ENCODE measurements at regions not wholly inside any gene's neighbourhood (a gene's known extent, or its start where the extent isn't known, plus 50 kb on each side); places are given as distances from the start of the nearest gene placed in this dataset.
A peak's percentile ranks its signal among the peaks of the same experiment; 100 is the strongest.
"Not testable (repeated sequence)": the region's sequence is repeated elsewhere in the genome, so short reads cannot be mapped to it uniquely, and the experiment has no call there.

GRCh38 chr17:14427900-14428647 lies 127.2 kb downstream of the HS3ST3B1 start:
- Mint-ChIP-seq H3K27me3 (ENCODE audit: low read depth in 3 of 3) (peaks cover 0 to 4% (median 1%) of the 10 kb centered on the region in 3 donors), H3K36me3 (no peaks in the 10 kb centered on the region), H3K4me3 (no peak overlapping the region), H3K27ac (no peak overlapping the region), H3K4me1 (peaks cover 18% of the 10 kb centered on the region), H3K9me3 (peaks cover 0 to 3% (median 0%) of the 10 kb centered on the region in 7 donors)
- Histone ChIP-seq H3K27ac (ENCODE audit: low read depth in 1 of 2, low read length in 2 of 2) (no peak overlapping the region), H2AFZ (ENCODE audit: insufficient read depth, low read depth, low read length, poor library complexity, severe bottlenecking) (peak overlapping the region; percentile 2), H3K79me2 (ENCODE audit: insufficient read depth, low read length) (no peaks in the 10 kb centered on the region), H3K9me3 (replicated peaks in 1 of 2; ENCODE audit: control insufficient read depth in 1 of 2, insufficient read depth in 1 of 2, low read length in 2 of 2) (no peaks in the 10 kb centered on the region), H3K4me2 (replicated peaks; ENCODE audit: extremely low read depth, low read length, poor library complexity, severe bottlenecking) (no peak overlapping the region), H3K9ac (ENCODE audit: insufficient read depth, low read length, poor library complexity, severe bottlenecking) (no peak overlapping the region), H3K4me3 (replicated peaks in 1 of 3; ENCODE audit: low read depth in 2 of 3, low read length in 3 of 3) (no peak overlapping the region), H3K4me1 (ENCODE audit: control insufficient read depth in 1 of 2, insufficient read depth in 2 of 2, low read length in 2 of 2) (peaks cover 9 to 11% of the 10 kb centered on the region in 2 donors), H3K36me3 (replicated peaks in 1 of 2; ENCODE audit: control insufficient read depth in 1 of 2, insufficient read depth in 2 of 2, low read length in 2 of 2) (no peaks in the 10 kb centered on the region), H3K27me3 (ENCODE audit: control insufficient read depth in 2 of 2, insufficient read depth in 2 of 2, low read length in 2 of 2) (no peaks in the 10 kb centered on the region), H4K20me1 (ENCODE audit: insufficient read depth, low read length) (no peaks in the 10 kb centered on the region)
- no peak for DNase-seq
- TF ChIP-seq CTCF (IDR thresholded peaks at IDR 0.05) = no peak
- WGBS (ENCODE audit: insufficient coverage) = 30% methylated on average over 6 of the region's 14 CpGs
- intact Hi-C loops (cut with micrococcal nuclease) = no loop called here

GRCh38 chr17:14423156-14423555 lies 122.3 kb downstream of the HS3ST3B1 start:
- H3K36me3 ChIP-seq (replicated peaks in 1 of 2; ENCODE audit: control insufficient read depth in 1 of 2, insufficient read depth in 2 of 2, low read length in 2 of 2); H3K4me2 ChIP-seq (replicated peaks; ENCODE audit: extremely low read depth, low read length, poor library complexity, severe bottlenecking); DNase-seq; H2AFZ ChIP-seq (ENCODE audit: insufficient read depth, low read depth, low read length, poor library complexity, severe bottlenecking); H3K79me2 ChIP-seq (ENCODE audit: insufficient read depth, low read length); H3K4me1 ChIP-seq (ENCODE audit: control insufficient read depth in 1 of 2, insufficient read depth in 2 of 2, low read length in 2 of 2); H3K9me3 Mint-ChIP-seq; H3K4me1 Mint-ChIP-seq; H3K9ac ChIP-seq (ENCODE audit: insufficient read depth, low read length, poor library complexity, severe bottlenecking); H3K27ac Mint-ChIP-seq; H3K9me3 ChIP-seq (replicated peaks in 1 of 2; ENCODE audit: control insufficient read depth in 1 of 2, insufficient read depth in 1 of 2, low read length in 2 of 2); H4K20me1 ChIP-seq (ENCODE audit: insufficient read depth, low read length); H3K27me3 ChIP-seq (ENCODE audit: control insufficient read depth in 2 of 2, insufficient read depth in 2 of 2, low read length in 2 of 2); intact Hi-C loops (cut with micrococcal nuclease); H3K36me3 Mint-ChIP-seq; H3K27ac ChIP-seq (ENCODE audit: low read depth in 1 of 2, low read length in 2 of 2); H3K4me3 Mint-ChIP-seq; H3K4me3 ChIP-seq (replicated peaks in 1 of 3; ENCODE audit: low read depth in 2 of 3, low read length in 3 of 3); H3K27me3 Mint-ChIP-seq (ENCODE audit: low read depth in 3 of 3): not testable (repeated sequence)
- WGBS (ENCODE audit: insufficient coverage) = 91% methylated on average over 7 of the region's 8 CpGs
